ENCODE measurements at regions not wholly inside any gene's neighbourhood (a gene's known extent, or its start where the extent isn't known, plus 50 kb on each side); places are given as distances from the start of the nearest gene placed in this dataset.

DNA sequence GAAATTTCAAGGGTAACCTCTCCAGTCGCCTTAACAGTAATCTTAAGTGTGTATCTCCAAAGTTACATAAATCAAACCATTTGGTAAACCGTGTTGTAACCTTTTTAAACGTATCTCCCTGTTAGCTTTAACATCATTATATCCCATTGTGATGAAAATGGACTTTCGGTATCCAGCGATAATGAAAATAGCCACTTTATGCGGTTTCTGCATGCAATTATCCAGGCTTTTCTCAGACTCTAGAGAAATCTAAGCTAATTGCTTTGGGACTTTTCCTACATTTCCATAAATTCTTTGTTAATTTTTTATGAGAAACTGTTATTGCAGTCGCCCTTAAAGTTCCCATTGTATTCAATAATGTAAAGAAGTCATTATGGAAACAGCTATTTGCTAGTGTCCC, 170.7 kb downstream of the ZNF608 start:
- Mint-ChIP-seq H3K4me3 (no peak overlapping the region), H3K36me3 (ENCODE audit: low read depth) (no peaks in the 10 kb centered on the region), H3K9me3 (no peaks in the 10 kb centered on the region), H3K4me1 (ENCODE audit: low read depth) (no peaks in the 10 kb centered on the region), H3K27me3 (peaks cover 6% of the 10 kb centered on the region), H3K27ac (no peak overlapping the region)
- DNase-seq (no peak), ATAC-seq (no peak)
- intact Hi-C loops (cut with micrococcal nuclease) = no loop called here
- TF ChIP-seq, protein P1, sequence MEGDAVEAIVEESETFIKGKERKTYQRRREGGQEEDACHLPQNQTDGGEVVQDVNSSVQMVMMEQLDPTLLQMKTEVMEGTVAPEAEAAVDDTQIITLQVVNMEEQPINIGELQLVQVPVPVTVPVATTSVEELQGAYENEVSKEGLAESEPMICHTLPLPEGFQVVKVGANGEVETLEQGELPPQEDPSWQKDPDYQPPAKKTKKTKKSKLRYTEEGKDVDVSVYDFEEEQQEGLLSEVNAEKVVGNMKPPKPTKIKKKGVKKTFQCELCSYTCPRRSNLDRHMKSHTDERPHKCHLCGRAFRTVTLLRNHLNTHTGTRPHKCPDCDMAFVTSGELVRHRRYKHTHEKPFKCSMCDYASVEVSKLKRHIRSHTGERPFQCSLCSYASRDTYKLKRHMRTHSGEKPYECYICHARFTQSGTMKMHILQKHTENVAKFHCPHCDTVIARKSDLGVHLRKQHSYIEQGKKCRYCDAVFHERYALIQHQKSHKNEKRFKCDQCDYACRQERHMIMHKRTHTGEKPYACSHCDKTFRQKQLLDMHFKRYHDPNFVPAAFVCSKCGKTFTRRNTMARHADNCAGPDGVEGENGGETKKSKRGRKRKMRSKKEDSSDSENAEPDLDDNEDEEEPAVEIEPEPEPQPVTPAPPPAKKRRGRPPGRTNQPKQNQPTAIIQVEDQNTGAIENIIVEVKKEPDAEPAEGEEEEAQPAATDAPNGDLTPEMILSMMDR (IDR thresholded peaks at IDR 0.05) = no peak
- ChIA-PET CTCF (no interaction called here), POLR2A (interaction anchor here (0.6 kb wide), 1 partner anchor 1241 kb away, joined by 3 read pairs; no protein-coding TSS in a partner anchor)

DNA sequence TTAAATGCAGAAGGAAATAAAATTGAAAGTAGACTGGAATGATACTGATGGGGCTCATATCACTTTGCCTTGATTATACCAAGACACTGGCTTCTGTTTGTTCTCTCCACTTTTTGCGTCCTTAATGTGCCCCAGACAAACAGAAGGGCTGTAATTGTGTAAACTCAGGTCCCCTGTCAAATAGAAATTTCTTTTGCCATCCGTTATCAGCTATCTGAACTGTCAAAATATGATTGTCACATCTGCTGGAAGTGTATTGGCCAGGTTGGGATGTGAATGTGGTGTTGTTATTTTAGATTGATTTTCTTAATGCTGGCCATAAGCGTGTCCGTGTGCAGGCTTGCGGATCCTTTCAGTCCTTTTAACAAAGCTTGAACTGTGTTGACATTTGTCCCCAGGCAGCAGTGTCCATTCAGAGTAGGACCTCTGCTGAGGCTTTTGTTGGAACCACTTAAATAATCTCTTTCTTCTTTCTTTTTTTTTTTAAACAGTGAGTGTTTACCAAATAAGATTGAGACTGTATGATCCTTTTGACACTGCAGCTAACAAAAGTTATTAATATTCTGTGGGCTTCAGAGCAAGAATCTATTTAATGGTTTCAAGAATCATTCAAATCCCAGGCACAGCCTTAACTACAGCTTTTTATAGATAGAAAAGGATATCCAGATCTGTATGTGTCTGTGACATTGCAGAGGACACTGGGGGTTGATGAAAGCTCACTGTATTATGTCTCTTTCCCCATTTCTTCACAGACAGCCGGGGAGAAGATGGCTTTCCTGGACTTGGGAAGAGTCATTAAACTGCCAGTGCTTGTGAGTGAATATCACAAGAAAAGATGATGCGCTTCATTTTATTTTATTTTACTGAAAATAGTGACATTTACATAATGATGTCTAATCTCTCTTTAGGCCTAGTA, 171.7 kb downstream of the ZNF608 start:
- Mint-ChIP-seq H3K4me3 (no peak overlapping the region), H3K9me3 (no peaks in the 10 kb centered on the region), H3K27me3 (peaks cover 6% of the 10 kb centered on the region), H3K4me1 (ENCODE audit: low read depth) (no peaks in the 10 kb centered on the region), H3K36me3 (ENCODE audit: low read depth) (no peaks in the 10 kb centered on the region), H3K27ac (no peak overlapping the region)
- ChIA-PET POLR2A (no interaction called here), CTCF (no interaction called here)
- no peak for DNase-seq
- no peak for ATAC-seq
- intact Hi-C loops (cut with micrococcal nuclease) = no loop called here
- TF ChIP-seq, protein P1 (IDR thresholded peaks at IDR 0.05) = no peak

DNA sequence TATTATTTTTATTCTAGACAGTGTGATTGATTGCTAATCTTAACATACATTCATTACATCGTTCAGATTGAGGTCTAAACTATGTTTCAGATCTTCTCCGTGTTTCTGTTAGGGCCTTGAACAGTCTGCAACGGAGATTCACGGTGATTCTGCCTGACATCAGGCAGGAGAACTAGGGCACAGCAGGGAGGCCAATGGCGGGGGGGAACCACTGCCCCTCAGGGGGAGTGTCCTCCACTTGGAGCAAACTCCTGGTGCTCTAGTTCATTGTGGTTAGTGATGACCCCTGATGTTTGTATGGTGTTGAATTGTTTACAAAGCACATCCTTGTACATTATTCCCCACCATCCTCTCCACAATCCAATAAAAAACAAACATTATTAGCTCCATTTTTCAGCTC, 173.5 kb downstream of the ZNF608 start:
- H3K27me3 Mint-ChIP-seq = peaks cover 3% of the 10 kb centered on the region
- intact Hi-C loops (cut with micrococcal nuclease) = no loop called here
- TF ChIP-seq, protein P1 (IDR thresholded peaks at IDR 0.05) = no peak

DNA sequence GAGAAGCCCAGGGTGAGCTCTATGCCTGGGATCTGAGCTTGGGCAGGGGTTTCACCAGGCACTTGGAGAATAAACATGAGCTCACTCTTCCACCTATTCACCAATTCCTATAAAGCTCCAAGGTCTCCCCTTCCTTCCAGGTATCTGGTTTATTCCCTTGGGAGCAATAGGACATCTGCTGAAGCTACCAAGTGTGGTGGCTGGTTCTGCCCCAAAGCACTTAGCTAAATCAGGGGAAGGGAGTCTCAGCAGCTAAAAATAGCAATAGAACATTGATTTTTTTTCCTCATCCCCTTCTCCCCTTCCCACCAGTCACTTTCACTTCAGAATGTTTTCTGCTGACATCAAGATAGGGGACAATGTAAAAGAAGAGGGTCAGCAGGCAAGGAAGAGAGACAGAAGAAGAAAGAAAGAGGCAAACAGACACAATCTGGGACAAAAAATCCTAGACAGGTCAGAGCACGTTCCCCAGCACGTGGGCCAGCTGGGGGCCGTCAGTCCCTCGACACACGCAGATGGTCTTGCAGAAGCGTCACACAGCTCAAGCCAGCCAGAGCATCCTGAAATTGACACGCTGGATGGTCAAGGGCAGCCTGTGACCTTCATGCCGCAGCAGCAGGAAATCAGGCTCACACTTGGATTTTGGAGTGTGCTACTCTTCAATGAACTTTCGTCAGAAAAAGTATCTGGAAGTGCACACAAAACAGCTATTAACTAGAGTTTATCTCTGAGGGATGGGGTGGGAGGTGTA, 176.0 kb downstream of the ZNF608 start:
- Mint-ChIP-seq H3K36me3 (ENCODE audit: low read depth) (no peaks in the 10 kb centered on the region), H3K9me3 (no peaks in the 10 kb centered on the region), H3K27me3 (no peaks in the 10 kb centered on the region), H3K27ac (no peak overlapping the region), H3K4me3 (no peak overlapping the region), H3K4me1 (ENCODE audit: low read depth) (no peaks in the 10 kb centered on the region)
- TF ChIP-seq, protein P1 (IDR thresholded peaks at IDR 0.05) = no peak
- no peak for DNase-seq
- POLR2A ChIA-PET = no interaction called here
- intact Hi-C loops (cut with micrococcal nuclease) = no loop called here
- no peak for ATAC-seq
- CTCF ChIA-PET = no interaction called here

More for the DNA sequence above, 173.5 kb downstream of the ZNF608 start:
- no peaks in the 10 kb centered on the region for H3K4me1 Mint-ChIP-seq (ENCODE audit: low read depth)
- no peaks in the 10 kb centered on the region for H3K36me3 Mint-ChIP-seq (ENCODE audit: low read depth)
- no peak for ATAC-seq
- H3K4me3 Mint-ChIP-seq = no peak overlapping the region
- CTCF ChIA-PET = no interaction called here
- POLR2A ChIA-PET = no interaction called here
- no peaks in the 10 kb centered on the region for H3K9me3 Mint-ChIP-seq
- no peak overlapping the region for H3K27ac Mint-ChIP-seq
- no peak for DNase-seq

DNA sequence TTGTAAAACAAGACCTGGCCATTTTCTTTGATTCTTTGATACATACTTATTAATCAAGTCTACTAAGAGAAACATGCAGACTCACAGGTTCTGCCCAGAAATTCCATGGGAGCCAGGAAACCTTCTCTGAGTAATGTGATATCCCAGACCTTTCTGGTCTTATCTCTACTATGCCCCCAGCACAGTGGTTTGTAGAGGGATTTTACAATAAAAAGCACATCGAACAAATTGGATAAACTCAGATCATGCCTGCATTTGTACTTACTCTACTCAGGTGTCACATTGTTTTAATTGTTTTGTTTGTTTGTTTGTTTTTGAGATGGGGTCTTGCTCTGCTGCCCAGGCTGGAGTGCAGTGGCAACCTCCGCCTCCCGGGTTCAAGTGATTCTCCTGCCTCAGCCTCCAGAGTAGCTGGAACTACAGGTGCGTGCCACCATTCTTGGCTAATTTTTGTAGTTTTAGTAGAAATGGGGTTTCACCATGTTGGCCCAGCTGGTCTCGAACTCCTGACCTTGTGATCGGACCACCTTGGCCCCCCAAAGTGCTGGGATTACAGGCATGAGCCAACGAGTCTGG, 179.5 kb downstream of the ZNF608 start:
- intact Hi-C loops (cut with micrococcal nuclease) = no loop called here
- no peak for DNase-seq
- no peak overlapping the region for H3K27ac Mint-ChIP-seq
- TF ChIP-seq, protein P1 (IDR thresholded peaks at IDR 0.05) = no peak
- POLR2A ChIA-PET = no interaction called here
- no peaks in the 10 kb centered on the region for H3K36me3 Mint-ChIP-seq (ENCODE audit: low read depth)
- no peaks in the 10 kb centered on the region for H3K4me1 Mint-ChIP-seq (ENCODE audit: low read depth)
- CTCF ChIA-PET = no interaction called here
- H3K4me3 Mint-ChIP-seq = no peak overlapping the region
- no peak for ATAC-seq
- H3K9me3 Mint-ChIP-seq = no peaks in the 10 kb centered on the region
- no peaks in the 10 kb centered on the region for H3K27me3 Mint-ChIP-seq
